GM10248 (cell line): ENCODE measurements at regions not wholly inside any gene's neighbourhood (a gene's known extent, or its start where the extent isn't known, plus 50 kb on each side); places are given as distances from the start of the nearest gene placed in this dataset.

Experiments used
- CTCF ChIA-PET: fragments of 300-600 bp; sonication (Branson Sonifier 250); formaldehyde crosslinking; extraction: SDS; loops from one replicate; lab custom pipeline; 2021; ENCODE audit warnings: antibody characterized with exemption; lab: Yijun Ruan, JAX
- POLR2A ChIA-PET: fragments of 350-650 bp; sonication (Branson Sonifier 250); formaldehyde crosslinking; extraction: SDS; loops from one replicate; lab custom pipeline; 2020; ENCODE audit warnings: antibody characterized with exemption; lab: Yijun Ruan, JAX
- DNase-seq: peaks from one replicate; pipeline ENCODE4 v3.0.0; 2012; ENCODE audit errors: extremely low spot score
- TF ChIP-seq, protein P1 (sequence below): IDR thresholded peaks from 2 replicates; pipeline ENCODE4 v1.5.1; 2012; ENCODE audit warnings: mild to moderate bottlenecking, low read depth; ENCODE audit errors: extremely low read depth, missing control alignments, control extremely low read depth

DNA sequence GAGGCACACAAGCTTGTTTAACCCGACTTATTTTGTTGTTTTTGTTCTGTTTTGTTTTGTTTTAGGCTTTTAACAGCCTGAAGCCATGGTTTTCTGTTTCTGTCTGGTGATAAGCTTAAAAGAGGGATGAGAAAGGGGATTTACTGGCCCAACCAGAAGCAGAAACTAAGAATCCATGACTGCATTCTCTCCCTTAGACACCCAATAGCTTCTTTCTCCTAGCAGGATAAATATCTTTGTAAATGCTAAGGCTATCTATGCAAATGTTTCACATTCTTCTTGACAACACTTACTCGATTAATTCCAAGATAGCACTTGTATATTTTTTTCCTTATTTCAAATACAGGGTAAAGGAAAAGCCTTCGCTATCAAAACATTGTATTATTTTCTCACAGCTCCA, 53.7 kb upstream of the SMAD1 start:
- ChIA-PET POLR2A (no interaction called here), CTCF (interaction anchor here (0.7 to 1.8 kb wide), 6 partner anchors 11 to 32 kb away, joined by 3 to 6 read pairs (median 4); no protein-coding TSS in a partner anchor)
- no peak for DNase-seq
- TF ChIP-seq, protein P1, sequence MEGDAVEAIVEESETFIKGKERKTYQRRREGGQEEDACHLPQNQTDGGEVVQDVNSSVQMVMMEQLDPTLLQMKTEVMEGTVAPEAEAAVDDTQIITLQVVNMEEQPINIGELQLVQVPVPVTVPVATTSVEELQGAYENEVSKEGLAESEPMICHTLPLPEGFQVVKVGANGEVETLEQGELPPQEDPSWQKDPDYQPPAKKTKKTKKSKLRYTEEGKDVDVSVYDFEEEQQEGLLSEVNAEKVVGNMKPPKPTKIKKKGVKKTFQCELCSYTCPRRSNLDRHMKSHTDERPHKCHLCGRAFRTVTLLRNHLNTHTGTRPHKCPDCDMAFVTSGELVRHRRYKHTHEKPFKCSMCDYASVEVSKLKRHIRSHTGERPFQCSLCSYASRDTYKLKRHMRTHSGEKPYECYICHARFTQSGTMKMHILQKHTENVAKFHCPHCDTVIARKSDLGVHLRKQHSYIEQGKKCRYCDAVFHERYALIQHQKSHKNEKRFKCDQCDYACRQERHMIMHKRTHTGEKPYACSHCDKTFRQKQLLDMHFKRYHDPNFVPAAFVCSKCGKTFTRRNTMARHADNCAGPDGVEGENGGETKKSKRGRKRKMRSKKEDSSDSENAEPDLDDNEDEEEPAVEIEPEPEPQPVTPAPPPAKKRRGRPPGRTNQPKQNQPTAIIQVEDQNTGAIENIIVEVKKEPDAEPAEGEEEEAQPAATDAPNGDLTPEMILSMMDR: no peak

DNA sequence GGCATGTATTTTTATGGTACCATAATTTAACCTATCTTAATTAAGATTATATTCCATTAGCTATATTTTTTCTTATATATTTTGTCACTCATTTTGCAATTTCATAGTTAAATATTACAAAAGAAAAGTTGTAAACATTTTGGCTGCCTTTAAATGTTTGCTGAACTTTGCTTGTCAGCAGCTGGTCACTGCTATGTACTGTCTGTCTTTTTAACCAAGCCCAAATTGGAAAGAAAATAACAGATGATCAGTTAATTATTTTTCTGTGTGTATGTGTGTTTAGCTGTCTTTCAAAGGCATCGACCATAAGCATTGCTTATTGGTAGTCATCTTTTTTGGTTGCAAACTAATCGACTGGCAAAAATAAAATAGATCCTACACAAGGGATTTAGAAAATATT, 54.4 kb upstream of the SMAD1 start:
- DNase-seq: no peak
- ChIA-PET POLR2A (no interaction called here), CTCF (interaction anchor here (0.7 to 1.8 kb wide), 5 partner anchors 11 to 32 kb away, joined by 3 to 6 read pairs (median 4); no protein-coding TSS in a partner anchor)
- TF ChIP-seq, protein P1: no peak

DNA sequence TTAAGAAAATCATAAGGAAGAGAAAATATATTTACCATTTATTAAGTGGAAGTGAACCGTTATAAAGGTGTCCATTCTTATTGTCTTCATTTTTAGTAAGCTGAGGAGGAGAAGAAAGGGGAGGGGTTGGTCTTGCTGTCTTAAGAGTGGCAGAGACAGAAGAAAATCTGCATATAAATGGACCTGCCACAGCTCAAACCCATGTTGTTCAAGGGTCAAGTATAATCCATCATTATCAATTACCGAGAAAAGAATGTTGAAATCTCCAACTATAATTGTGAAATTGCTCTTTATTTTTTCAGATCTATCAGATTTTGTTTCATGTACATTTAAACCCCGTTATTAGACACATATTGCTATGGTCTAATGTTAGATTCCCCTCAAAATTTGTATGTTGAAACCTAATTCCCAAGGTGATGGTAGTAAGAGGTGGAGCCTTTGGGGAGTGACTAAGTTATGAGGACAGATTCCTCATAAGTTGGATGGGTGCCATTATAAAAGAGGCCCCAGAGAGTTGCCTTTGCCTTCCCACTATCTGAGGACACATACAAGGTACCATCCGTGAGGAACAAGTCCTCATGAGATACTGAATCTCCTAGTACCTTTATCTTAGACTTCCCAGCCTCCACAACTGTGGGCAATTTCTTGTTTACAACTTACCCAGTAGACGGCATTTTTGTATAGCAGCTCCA, 58.5 kb upstream of the SMAD1 start:
- ChIA-PET CTCF (no interaction called here), POLR2A (no interaction called here)
- TF ChIP-seq, protein P1: no peak
- no peak for DNase-seq

DNA sequence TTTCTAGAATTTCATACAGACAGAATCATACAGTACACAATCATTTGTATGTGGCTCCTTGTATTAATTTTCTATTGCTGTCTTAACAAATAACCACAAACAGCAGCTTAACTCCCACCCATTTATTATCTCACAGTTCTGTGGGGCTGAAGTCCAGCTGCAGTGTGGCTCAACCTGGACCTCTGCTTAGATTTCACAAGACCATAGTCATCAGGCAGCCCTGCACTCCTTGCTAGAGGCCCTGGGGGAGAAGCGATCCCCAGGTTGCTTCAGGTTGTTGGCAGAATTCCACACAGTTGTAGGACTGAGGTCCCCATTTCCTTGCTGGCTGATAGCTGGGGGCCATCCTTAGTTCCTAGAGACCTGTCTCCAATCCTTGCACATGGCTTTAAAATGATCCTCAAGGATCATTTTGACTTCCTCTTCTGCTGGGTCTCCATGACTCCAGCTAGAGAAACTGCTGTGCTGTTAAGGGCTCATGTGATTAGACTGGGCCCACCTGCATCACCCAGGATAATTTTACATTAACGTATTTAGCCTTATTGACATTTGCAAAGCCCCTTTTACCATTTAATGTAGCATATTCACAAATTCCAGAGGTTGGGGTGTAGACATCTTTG, 60.9 kb upstream of the SMAD1 start:
- TF ChIP-seq, protein P1: no peak
- ChIA-PET POLR2A (no interaction called here), CTCF (interaction anchor here (0.9 to 1.5 kb wide), 2 partner anchors 16 to 48 kb away, joined by 3 to 4 read pairs; no protein-coding TSS in a partner anchor)
- DNase-seq: no peak

DNA sequence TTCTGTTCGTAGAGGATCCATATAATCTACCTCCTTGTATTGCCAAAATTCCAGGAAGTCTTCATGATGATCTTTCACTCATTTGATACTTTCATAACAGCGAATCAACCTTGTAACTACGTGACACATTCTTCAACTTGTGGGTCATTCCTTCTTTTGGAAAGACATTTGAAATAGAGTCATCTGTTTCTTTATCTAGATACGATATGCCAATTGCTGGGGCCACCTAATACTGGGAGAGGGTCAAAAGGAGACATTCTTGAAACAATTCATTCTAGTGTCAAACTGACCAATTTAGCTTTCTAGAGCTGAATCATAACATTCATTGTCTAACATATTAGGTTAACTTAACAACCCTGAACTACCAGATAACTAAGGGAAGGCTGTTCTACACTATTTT, 62.9 kb upstream of the SMAD1 start:
- CTCF ChIA-PET: no interaction called here

More for the DNA sequence above, 62.9 kb upstream of the SMAD1 start:
- POLR2A ChIA-PET: no interaction called here
- TF ChIP-seq, protein P1: no peak
- DNase-seq: no peak
